ENCODE measurements at regions not wholly inside any gene's neighbourhood (a gene's known extent, or its start where the extent isn't known, plus 50 kb on each side); places are given as distances from the start of the nearest gene placed in this dataset.
A peak's percentile ranks its signal among the peaks of the same experiment; 100 is the strongest.
"Not testable (repeated sequence)": the region's sequence is repeated elsewhere in the genome, so short reads cannot be mapped to it uniquely, and the experiment has no call there.

DNA sequence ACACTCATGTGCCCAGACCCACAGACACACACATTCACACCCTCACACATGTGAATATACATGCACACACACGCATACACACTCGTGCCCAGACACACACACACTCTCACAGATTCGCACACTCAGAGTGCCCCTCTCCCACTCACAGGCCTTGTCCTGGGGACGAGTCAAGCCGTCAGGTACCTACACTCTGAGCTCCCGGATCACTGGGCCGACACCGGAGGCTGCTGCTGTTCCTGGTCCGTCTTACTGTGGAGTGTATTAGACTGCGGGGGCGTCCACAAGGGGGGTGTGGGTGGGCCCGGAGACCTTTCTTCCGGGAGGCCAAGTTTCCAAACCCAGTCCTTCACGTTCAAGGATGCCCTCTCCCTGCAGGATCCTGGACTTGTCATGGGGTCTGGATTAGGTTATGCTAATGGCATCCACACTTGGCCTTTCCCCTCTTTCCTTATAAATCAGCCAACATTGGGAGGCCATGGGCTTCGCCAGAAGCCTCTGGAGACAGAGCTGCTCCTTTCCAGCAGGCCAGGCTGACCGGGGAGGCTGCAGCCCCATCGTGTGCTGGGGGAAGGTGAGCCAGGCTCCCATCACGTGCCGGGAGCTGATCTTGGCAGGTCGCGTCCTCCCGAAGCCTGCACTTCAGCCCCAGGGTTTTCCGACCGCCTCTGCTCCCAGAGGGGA lies 186.4 kb downstream of the NPIPB11 start:
- not testable (repeated sequence) for H3K27me3 Mint-ChIP-seq (ENCODE audit: insufficient read depth); DNase-seq
- Mint-ChIP-seq H3K9me3 (peaks cover 17% of the 10 kb centered on the region), H3K4me1 (ENCODE audit: low read depth) (peaks cover 50% of the 10 kb centered on the region), H3K27ac (peak overlapping the region; percentile 95), H3K4me3 (peak overlapping the region; percentile 81), H3K36me3 (ENCODE audit: low read depth) (peaks cover 23% of the 10 kb centered on the region)
- TF ChIP-seq CTCF (IDR thresholded peaks at IDR 0.05): 0 out of 2 replicates have a peak, but pooled peaks have one; percentile 20

GRCh38 chr16:29219562-29219961 lies 186.9 kb downstream of the NPIPB11 start:
- H3K27ac Mint-ChIP-seq: peak overlapping the region; percentile 95
- peaks cover 52% of the 10 kb centered on the region for H3K4me1 Mint-ChIP-seq (ENCODE audit: low read depth)
- DNase-seq; H3K27me3 Mint-ChIP-seq (ENCODE audit: insufficient read depth): not testable (repeated sequence)
- H3K36me3 Mint-ChIP-seq (ENCODE audit: low read depth): peaks cover 23% of the 10 kb centered on the region
- peak overlapping the region; percentile 81 for H3K4me3 Mint-ChIP-seq
- peaks cover 17% of the 10 kb centered on the region for H3K9me3 Mint-ChIP-seq

- not testable (repeated sequence) for H3K27me3 Mint-ChIP-seq (ENCODE audit: insufficient read depth); DNase-seq; H3K27ac Mint-ChIP-seq
- Mint-ChIP-seq H3K36me3 (ENCODE audit: low read depth) (peaks cover 23% of the 10 kb centered on the region), H3K4me3 (peak overlapping the region; percentile 81; the same call in 1 of the 2 replicates), H3K4me1 (ENCODE audit: low read depth) (peaks cover 52% of the 10 kb centered on the region), H3K9me3 (peaks cover 13% of the 10 kb centered on the region)
Measured at GRCh38 chr16:29218649-29219048, 187.9 kb downstream of the NPIPB11 start.

- not testable (repeated sequence) for H3K9me3 Mint-ChIP-seq; H3K27ac Mint-ChIP-seq; DNase-seq; H3K27me3 Mint-ChIP-seq (ENCODE audit: insufficient read depth); H3K4me3 Mint-ChIP-seq
- Mint-ChIP-seq H3K36me3 (ENCODE audit: low read depth) (peaks cover 18% of the 10 kb centered on the region), H3K4me1 (ENCODE audit: low read depth) (peaks cover 52% of the 10 kb centered on the region)
Measured at GRCh38 chr16:29218171-29218570, 188.3 kb downstream of the NPIPB11 start.

GRCh38 chr16:29217752-29218126 lies 188.8 kb downstream of the NPIPB11 start:
- not testable (repeated sequence) for H3K4me3 Mint-ChIP-seq; H3K27me3 Mint-ChIP-seq (ENCODE audit: insufficient read depth); H3K9me3 Mint-ChIP-seq; H3K27ac Mint-ChIP-seq; DNase-seq
- Mint-ChIP-seq H3K36me3 (ENCODE audit: low read depth) (peaks cover 17% of the 10 kb centered on the region), H3K4me1 (ENCODE audit: low read depth) (peaks cover 52% of the 10 kb centered on the region)

- H3K27ac Mint-ChIP-seq; H3K9me3 Mint-ChIP-seq; H3K4me3 Mint-ChIP-seq; H3K27me3 Mint-ChIP-seq (ENCODE audit: insufficient read depth); DNase-seq: not testable (repeated sequence)
- Mint-ChIP-seq H3K4me1 (ENCODE audit: low read depth) (peaks cover 50% of the 10 kb centered on the region), H3K36me3 (ENCODE audit: low read depth) (peaks cover 17% of the 10 kb centered on the region)
Measured at GRCh38 chr16:29217104-29217751, 189.3 kb downstream of the NPIPB11 start.

GRCh38 chr16:29213770-29214169 lies 192.7 kb downstream of the NPIPB11 start:
- not testable (repeated sequence) for H3K4me3 Mint-ChIP-seq; H3K27me3 Mint-ChIP-seq (ENCODE audit: insufficient read depth); H3K27ac Mint-ChIP-seq; DNase-seq
- peaks cover 12% of the 10 kb centered on the region for H3K36me3 Mint-ChIP-seq (ENCODE audit: low read depth)
- peaks cover 19% of the 10 kb centered on the region for H3K4me1 Mint-ChIP-seq (ENCODE audit: low read depth)
- peaks cover 10% of the 10 kb centered on the region; the same call in 1 of the 2 replicates for H3K9me3 Mint-ChIP-seq

DNA sequence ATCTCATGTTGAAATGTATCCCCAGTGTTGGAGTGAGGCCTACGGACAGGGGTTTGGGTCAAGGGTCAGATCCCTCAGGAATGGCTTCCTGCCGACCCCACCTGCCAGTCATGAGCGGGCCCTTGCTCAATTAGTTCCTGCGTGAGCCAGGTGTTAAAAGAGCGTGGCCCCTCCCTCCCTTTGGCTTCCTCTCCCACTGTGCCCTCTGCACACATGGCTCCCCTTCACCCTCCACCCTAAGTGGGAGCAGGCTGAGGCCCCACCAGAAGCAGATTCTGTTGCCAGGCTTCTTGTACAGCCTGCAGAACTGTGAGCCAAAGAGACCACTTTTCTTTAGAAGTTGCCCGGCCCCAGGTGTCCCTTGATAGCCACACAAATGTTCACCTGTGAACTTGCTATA lies 193.3 kb downstream of the NPIPB11 start:
- not testable (repeated sequence) for H3K4me3 Mint-ChIP-seq; H3K27ac Mint-ChIP-seq; DNase-seq; H3K36me3 Mint-ChIP-seq (ENCODE audit: low read depth); H3K27me3 Mint-ChIP-seq (ENCODE audit: insufficient read depth)
- Mint-ChIP-seq H3K9me3 (peaks cover 10% of the 10 kb centered on the region; the same call in 1 of the 2 replicates), H3K4me1 (ENCODE audit: low read depth) (peaks cover 17% of the 10 kb centered on the region)

- H3K4me3 Mint-ChIP-seq; DNase-seq; H3K27me3 Mint-ChIP-seq (ENCODE audit: insufficient read depth); H3K36me3 Mint-ChIP-seq (ENCODE audit: low read depth); H3K27ac Mint-ChIP-seq: not testable (repeated sequence)
- Mint-ChIP-seq H3K4me1 (ENCODE audit: low read depth) (peaks cover 17% of the 10 kb centered on the region), H3K9me3 (peaks cover 10% of the 10 kb centered on the region; the same call in 1 of the 2 replicates)
Measured at GRCh38 chr16:29212084-29213027, 194.2 kb downstream of the NPIPB11 start.

- not testable (repeated sequence) for H3K4me3 Mint-ChIP-seq; H3K27me3 Mint-ChIP-seq (ENCODE audit: insufficient read depth); DNase-seq; H3K27ac Mint-ChIP-seq
- Mint-ChIP-seq H3K36me3 (ENCODE audit: low read depth) (peaks cover 12% of the 10 kb centered on the region), H3K9me3 (peaks cover 19% of the 10 kb centered on the region), H3K4me1 (ENCODE audit: low read depth) (peaks cover 11% of the 10 kb centered on the region)
Measured at GRCh38 chr16:29211456-29211855, 195.1 kb downstream of the NPIPB11 start.

- H3K9me3 Mint-ChIP-seq: peaks cover 25% of the 10 kb centered on the region
- H3K36me3 Mint-ChIP-seq (ENCODE audit: low read depth): peaks cover 20% of the 10 kb centered on the region
- not testable (repeated sequence) for DNase-seq; H3K27ac Mint-ChIP-seq; H3K4me3 Mint-ChIP-seq; H3K4me1 Mint-ChIP-seq (ENCODE audit: low read depth); H3K27me3 Mint-ChIP-seq (ENCODE audit: insufficient read depth)
Measured at GRCh38 chr16:29210299-29211150, 196.0 kb downstream of the NPIPB11 start.

Data from HFFc6 (cell line).